ENCODE measurements at regions not wholly inside any gene's neighbourhood (a gene's known extent, or its start where the extent isn't known, plus 50 kb on each side); places are given as distances from the start of the nearest gene placed in this dataset.

- Histone ChIP-seq H3K4me3 (ENCODE audit: low read depth, low read length) (no peak overlapping the region), H3K27ac (no peak overlapping the region), H3K36me3 (replicated peaks) (no peaks in the 10 kb centered on the region), H3K27me3 (replicated peaks) (no peaks in the 10 kb centered on the region)
- in situ Hi-C loops (cut with HindIII; ENCODE audit: low pct_ligation_motif_present, low sequenced_read_pairs) = no loop called here
- DNase-seq = no peak
- no peak for TF ChIP-seq CTCF (IDR thresholded peaks at IDR 0.05; ENCODE audit: low read depth, low read length, missing control alignments)
These were observed 75.4 kb upstream of the WNT7B start for GRCh38 chr22:46052331-46052771.

GRCh38 chr22:46052801-46053562, 76.0 kb upstream of the WNT7B start:
- in situ Hi-C loops (cut with HindIII; ENCODE audit: low pct_ligation_motif_present, low sequenced_read_pairs) = no loop called here
- peak overlapping the region; percentile 64 for H3K4me3 ChIP-seq (ENCODE audit: low read depth, low read length)
- DNase-seq = no peak
- peak; percentile 6 for TF ChIP-seq CTCF (IDR thresholded peaks at IDR 0.05; ENCODE audit: low read depth, low read length, missing control alignments)
- peak overlapping the region; percentile 21 for H3K27ac ChIP-seq
- no peaks in the 10 kb centered on the region for H3K36me3 ChIP-seq (replicated peaks)
- no peaks in the 10 kb centered on the region for H3K27me3 ChIP-seq (replicated peaks)

GRCh38 chr22:46053563-46054090, 76.7 kb upstream of the WNT7B start:
- H3K36me3 ChIP-seq (replicated peaks) = no peaks in the 10 kb centered on the region
- TF ChIP-seq CTCF (IDR thresholded peaks at IDR 0.05; ENCODE audit: low read depth, low read length, missing control alignments) = no peak
- no peaks in the 10 kb centered on the region for H3K27me3 ChIP-seq (replicated peaks)
- DNase-seq = no peak
- peak overlapping the region; percentile 64 for H3K4me3 ChIP-seq (ENCODE audit: low read depth, low read length)
- H3K27ac ChIP-seq = peak overlapping the region; percentile 81
- in situ Hi-C loops (cut with HindIII; ENCODE audit: low pct_ligation_motif_present, low sequenced_read_pairs) = no loop called here

- no peak for DNase-seq
- in situ Hi-C loops (cut with HindIII; ENCODE audit: low pct_ligation_motif_present, low sequenced_read_pairs) = no loop called here
These were observed 77.4 kb upstream of the WNT7B start for GRCh38 chr22:46054091-46055073.

More at GRCh38 chr22:46054091-46055073, 77.4 kb upstream of the WNT7B start:
- no peak for TF ChIP-seq CTCF (IDR thresholded peaks at IDR 0.05; ENCODE audit: low read depth, low read length, missing control alignments)
- Histone ChIP-seq H3K27ac (peak overlapping the region; percentile 81), H3K27me3 (replicated peaks) (no peaks in the 10 kb centered on the region), H3K36me3 (replicated peaks) (no peaks in the 10 kb centered on the region), H3K4me3 (ENCODE audit: low read depth, low read length) (peak overlapping the region; percentile 64)
